H1 (cell line): ENCODE measurements at regions not wholly inside any gene's neighbourhood (a gene's known extent, or its start where the extent isn't known, plus 50 kb on each side); places are given as distances from the start of the nearest gene placed in this dataset.

ENCODE experiments used
- CTCF ChIA-PET: fragments of 300-600 bp; sonication (Branson Sonifier 250); formaldehyde crosslinking; loops from one replicate; lab custom pipeline; 2021; ENCODE audit not compliant: partially characterized antibody; lab: Charles Lee
- POLR2A ChIA-PET: fragments of 300-600 bp; sonication (Branson Sonifier 250); formaldehyde crosslinking; loops from one replicate; lab custom pipeline; 2021; ENCODE audit warnings: inconsistent platforms; ENCODE audit not compliant: partially characterized antibody; lab: Charles Lee
- DNase-seq, 2 experiments: peaks; one replicate each; pipeline versions ENCODE4 v3.0.0 to v3.0.0-alpha.2; 2010 to 2022; ENCODE audit warnings: low spot score in 2 of 2, low read depth in 1 of 2, mixed read lengths in 1 of 2
- FAIRE-seq: peaks from 2 replicates; lab custom pipeline; 2011; peaks lifted over from hg19 to GRCh38; lab: Jason Lieb, UNC
- H2AFZ ChIP-seq: 2 replicates; pipeline ENCODE4 v1.8.1; 2012; ENCODE audit warnings: low read length, inconsistent platforms
- H2AK5ac ChIP-seq: 2 replicates; pipeline ENCODE4 v1.6.1; 2013; ENCODE audit warnings: low read depth, low read length
- H2BK120ac ChIP-seq: replicated peaks from 2 replicates; pipeline ENCODE3; 2013; ENCODE audit warnings: low read depth, low read length, inconsistent platforms
- H2BK12ac ChIP-seq: 2 replicates; pipeline ENCODE4 v1.6.1; 2013; ENCODE audit warnings: low read depth, low read length
- H2BK15ac ChIP-seq: 2 replicates; pipeline ENCODE4 v1.6.1; 2013; ENCODE audit warnings: low read length
- H2BK20ac ChIP-seq: 2 replicates; pipeline ENCODE4 v1.6.1; 2013; ENCODE audit warnings: low read length
- H2BK5ac ChIP-seq: 2 replicates; pipeline ENCODE4 v1.6.1; 2013; ENCODE audit warnings: low read depth, low read length
- H3K14ac ChIP-seq: 2 replicates; pipeline ENCODE4 v1.6.1; 2013; ENCODE audit warnings: inconsistent platforms; ENCODE audit not compliant: insufficient read length
- H3K18ac ChIP-seq: 2 replicates; pipeline ENCODE4 v1.6.1; 2013; ENCODE audit warnings: low read length; ENCODE audit errors: extremely low read depth
- H3K23ac ChIP-seq: 2 replicates; pipeline ENCODE4 v1.6.1; 2013; ENCODE audit warnings: inconsistent platforms; ENCODE audit not compliant: insufficient read length
- H3K23me2 ChIP-seq: 2 replicates; pipeline ENCODE4 v1.6.1; 2013; ENCODE audit warnings: low read depth, low read length
- H3K27ac ChIP-seq: 2 replicates; pipeline ENCODE4 v1.6.1; 2011; ENCODE audit warnings: low read depth, low read length, inconsistent platforms
- H3K27me3 ChIP-seq, 4 experiments: replicated peaks in 1 of 4; 1 replicate in 1 of 4; 2 replicates in 3 of 4; pipeline versions ENCODE4 v1.6.1 to v1.8.1; 2011 to 2013; ENCODE audit warnings: low read length in 3 of 4, mild to moderate bottlenecking in 3 of 4, inconsistent platforms in 2 of 4, mixed read lengths in 2 of 4, moderate library complexity in 1 of 4; ENCODE audit not compliant: control insufficient read depth in 3 of 4, insufficient read depth in 3 of 4; ENCODE audit errors: extremely low read depth in 1 of 4
- H3K36me3 ChIP-seq, 4 experiments: 2 replicates each; pipeline versions ENCODE4 v1.6.1 to v1.8.1; 2011 to 2013; ENCODE audit warnings: mild to moderate bottlenecking in 4 of 4, low read length in 3 of 4, moderate library complexity in 2 of 4, control low read depth in 1 of 4, inconsistent platforms in 1 of 4; ENCODE audit not compliant: insufficient read depth in 4 of 4, control insufficient read depth in 2 of 4
- H3K4ac ChIP-seq: replicated peaks from 2 replicates; pipeline ENCODE3; 2013; ENCODE audit warnings: low read length, low read depth, mixed read lengths, inconsistent platforms; ENCODE audit not compliant: insufficient read length
- H3K4me1 ChIP-seq, 4 experiments: replicated peaks in 1 of 4; 1 replicate in 1 of 4; 2 replicates in 3 of 4; pipeline versions ENCODE4 v1.6.1 to v1.8.1; 2011 to 2013; ENCODE audit warnings: low read length in 3 of 4, inconsistent platforms in 2 of 4, mixed read lengths in 1 of 4; ENCODE audit not compliant: insufficient read depth in 4 of 4, control insufficient read depth in 3 of 4
- H3K4me2 ChIP-seq, 2 experiments: 2 replicates each; pipeline versions ENCODE4 v1.6.1 to v1.8.1; 2011 to 2013; ENCODE audit warnings: low read depth in 2 of 2, low read length in 2 of 2, control low read depth in 1 of 2, inconsistent platforms in 1 of 2, mild to moderate bottlenecking in 1 of 2; ENCODE audit not compliant: insufficient read depth in 1 of 2
- H3K4me3 ChIP-seq, 4 experiments: fragments of 200-600, 300-600 bp in 1 of 4; sonication (generic), shearing (Covaris generic), sonication (Bioruptor Twin) in 1 of 4; 2 replicates each; pipeline versions ENCODE4 v1.5.1 to v1.8.1; 2011 to 2016; ENCODE audit warnings: low read length in 4 of 4, low read depth in 3 of 4, control low read depth in 2 of 4, inconsistent platforms in 2 of 4, mild to moderate bottlenecking in 2 of 4, mixed read lengths in 1 of 4, moderate library complexity in 1 of 4; ENCODE audit not compliant: insufficient read depth in 2 of 4; ENCODE audit errors: extremely low read depth in 1 of 4
- H3K56ac ChIP-seq: replicated peaks from 2 replicates; pipeline ENCODE3; 2013; ENCODE audit warnings: low read depth, mild to moderate bottlenecking, mixed read lengths, low read length, inconsistent platforms; ENCODE audit not compliant: insufficient read length
- H3K79me1 ChIP-seq: 2 replicates; pipeline ENCODE4 v1.6.1; 2013; ENCODE audit warnings: low read depth, low read length, control low read depth
- H3K79me2 ChIP-seq, 2 experiments: 2 replicates each; pipeline versions ENCODE4 v1.6.1 to v1.8.1; 2012 to 2013; ENCODE audit warnings: low read length in 2 of 2, mild to moderate bottlenecking in 2 of 2, inconsistent platforms in 1 of 2; ENCODE audit not compliant: insufficient read depth in 2 of 2, control insufficient read depth in 1 of 2
- H3K9ac ChIP-seq, 4 experiments: replicated peaks in 1 of 4; 1 replicate in 1 of 4; 2 replicates in 3 of 4; pipeline versions ENCODE4 v1.6.1 to v1.8.1; 2011 to 2013; ENCODE audit warnings: low read depth in 3 of 4, low read length in 3 of 4, control low read depth in 2 of 4, mild to moderate bottlenecking in 2 of 4, moderate library complexity in 2 of 4, inconsistent platforms in 1 of 4; ENCODE audit errors: extremely low read depth in 1 of 4
- H3K9me3 ChIP-seq, 2 experiments: 2 replicates each; pipeline versions ENCODE4 v1.6.1 to v1.8.1; 2012 to 2013; ENCODE audit warnings: mild to moderate bottlenecking in 2 of 2, moderate library complexity in 2 of 2, control low read depth in 1 of 2, inconsistent platforms in 1 of 2, low read depth in 1 of 2, low read length in 1 of 2, mixed read lengths in 1 of 2; ENCODE audit not compliant: insufficient read depth in 2 of 2
- H4K20me1 ChIP-seq, 2 experiments: replicated peaks in 1 of 2; 2 replicates each; pipeline versions ENCODE3 to v1.8.1; 2011 to 2013; ENCODE audit warnings: inconsistent platforms in 2 of 2, low read length in 2 of 2, mild to moderate bottlenecking in 1 of 2; ENCODE audit not compliant: insufficient read depth in 2 of 2, control insufficient read depth in 1 of 2
- H4K5ac ChIP-seq: 2 replicates; pipeline ENCODE4 v1.6.1; 2013; ENCODE audit warnings: low read length, low read depth, mixed read lengths, inconsistent platforms; ENCODE audit not compliant: insufficient read length
- H4K8ac ChIP-seq: 2 replicates; pipeline ENCODE4 v1.8.0; 2013; ENCODE audit warnings: mild to moderate bottlenecking, moderate library complexity, low read length, inconsistent platforms; ENCODE audit not compliant: insufficient read depth; ENCODE audit errors: extremely low read depth
- H4K91ac ChIP-seq: replicated peaks from 2 replicates; pipeline ENCODE3; 2013; ENCODE audit warnings: low read length, mixed read lengths, inconsistent platforms; ENCODE audit not compliant: insufficient read length
- JUND ChIP-seq: IDR thresholded peaks from 2 replicates; pipeline ENCODE4 v1.6.1; 2011; ENCODE audit warnings: mild to moderate bottlenecking, improper control_type of control experiment, low read length
- RBBP5 ChIP-seq: IDR thresholded peaks from 2 replicates; pipeline ENCODE4 v1.7.1; 2012; ENCODE audit warnings: low read depth, mild to moderate bottlenecking, inconsistent platforms, low read length, moderate library complexity, borderline replicate concordance
- WGBS, 2 experiments: shearing (Covaris generic) in 1 of 2; methylation state at CpG; one replicate each; pipeline versions ENCODE4 v1.1.6 to v1.1.7; 2013 to 2015; ENCODE audit warnings: low lambda C conversion rate in 2 of 2, mixed read lengths in 2 of 2, inconsistent platforms in 1 of 2, low coverage in 1 of 2, missing lambda C conversion rate in 1 of 2; ENCODE audit not compliant: insufficient replicate concordance in 2 of 2, insufficient coverage in 1 of 2, insufficient read length in 1 of 2; ENCODE audit errors: extremely low coverage in 1 of 2, missing lambda C conversion rate in 1 of 2; 5-methylcytosine and 5-hydroxymethylcytosine counted together

- Histone ChIP-seq H3K4me1 (no peaks in the 10 kb centered on the region), H4K5ac (no peak overlapping the region), H3K9ac (no peak overlapping the region), H3K18ac (no peak overlapping the region), H3K23ac (no peak overlapping the region), H3K4ac (no peak overlapping the region), H2AFZ (no peak overlapping the region), H2BK12ac (no peak overlapping the region), H3K9me3 (no peaks in the 10 kb centered on the region), H2BK20ac (no peak overlapping the region), H4K91ac (no peak overlapping the region), H2AK5ac (no peak overlapping the region), H3K79me2 (no peaks in the 10 kb centered on the region), H3K4me3 (no peak overlapping the region), H3K27ac (no peak overlapping the region), H4K20me1 (no peaks in the 10 kb centered on the region), H2BK15ac (no peak overlapping the region), H3K56ac (no peak overlapping the region), H3K23me2 (no peaks in the 10 kb centered on the region), H3K27me3 (no peaks in the 10 kb centered on the region), H2BK120ac (no peak overlapping the region), H3K36me3 (no peaks in the 10 kb centered on the region), H2BK5ac (no peak overlapping the region), H3K4me2 (no peak overlapping the region), H3K14ac (no peak overlapping the region), H3K79me1 (no peaks in the 10 kb centered on the region), H4K8ac (no peak overlapping the region)
- no peak for DNase-seq
- no peak for TF ChIP-seq JUND
- no peak for TF ChIP-seq RBBP5
- ChIA-PET POLR2A (no interaction called here), CTCF (no interaction called here)
- FAIRE-seq = no peak
- WGBS, 2 experiments = 89% methylated on average over 3 of the region's 3 CpGs; no CpG with 5 or more reads in 1 of the 2 experiments
These were observed 1377.8 kb upstream of the LRRTM3 start for GRCh38 chr10:65548001-65548400.
